ENCODE measurements at regions not wholly inside any gene's neighbourhood (a gene's known extent, or its start where the extent isn't known, plus 50 kb on each side); places are given as distances from the start of the nearest gene placed in this dataset.

GRCh38 chr3:150064971-150065370, 94.3 kb upstream of the PFN2 start:
- H2AFZ ChIP-seq, result no peak overlapping the region
- 88 to 100% methylated on average over 2 of the region's 2 CpGs for WGBS, 2 experiments (ENCODE audit: low coverage in 1 of 2, low lambda C conversion rate in 2 of 2, missing lambda C conversion rate in 2 of 2)
- no peak overlapping the region for H3K9ac ChIP-seq
- no peaks in the 10 kb centered on the region for H3K27me3 ChIP-seq (replicated peaks; ENCODE audit: insufficient read depth)
- TF ChIP-seq EZH2phosphoT487 (IDR thresholded peaks at IDR 0.05; ENCODE audit: insufficient read depth, low read depth), result no peak
- TF ChIP-seq EZH2 (IDR thresholded peaks at IDR 0.05; ENCODE audit: insufficient read depth, poor library complexity, severe bottlenecking), result no peak
- H4K20me1 ChIP-seq (ENCODE audit: insufficient read depth), result no peaks in the 10 kb centered on the region
- H3K9me2 ChIP-seq (ENCODE audit: insufficient read depth), result no peaks in the 10 kb centered on the region
- H3K4me3 ChIP-seq, result no peak overlapping the region
- no peak overlapping the region for H3K27ac ChIP-seq
- no peak for DNase-seq
- no peaks in the 10 kb centered on the region for H3K36me3 ChIP-seq (ENCODE audit: low read depth)
- no peak overlapping the region for H3K4me2 ChIP-seq (ENCODE audit: unreplicated experiment)
- in situ Hi-C loops (cut with MboI), result no loop called here
- H3K4me1 ChIP-seq (ENCODE audit: insufficient read depth), result 0 out of 2 replicates have a peak, but pooled peaks cover 9% of the 10 kb centered on the region
- H3K9me3 ChIP-seq (ENCODE audit: low read depth), result no peaks in the 10 kb centered on the region
- no peaks in the 10 kb centered on the region for H3K79me2 ChIP-seq (ENCODE audit: insufficient read depth)
- H3F3A ChIP-seq (ENCODE audit: insufficient read depth), result peaks cover 11% of the 10 kb centered on the region

- in situ Hi-C loops (cut with MboI), result no loop called here
- Histone ChIP-seq H2AFZ (peak overlapping the region; percentile 86; the same call in 1 of the 2 replicates), H3K27ac (no peak overlapping the region), H4K20me1 (ENCODE audit: insufficient read depth) (no peaks in the 10 kb centered on the region), H3K36me3 (ENCODE audit: low read depth) (no peaks in the 10 kb centered on the region), H3K9me2 (ENCODE audit: insufficient read depth) (no peaks in the 10 kb centered on the region), H3K4me2 (ENCODE audit: unreplicated experiment) (no peak overlapping the region), H3K79me2 (ENCODE audit: insufficient read depth) (no peaks in the 10 kb centered on the region), H3K27me3 (replicated peaks; ENCODE audit: insufficient read depth) (no peaks in the 10 kb centered on the region), H3K9ac (no peak overlapping the region), H3K4me3 (no peak overlapping the region), H3K4me1 (ENCODE audit: insufficient read depth) (0 out of 2 replicates have a peak, but pooled peaks cover 9% of the 10 kb centered on the region), H3K9me3 (ENCODE audit: low read depth) (no peaks in the 10 kb centered on the region), H3F3A (ENCODE audit: insufficient read depth) (peaks cover 11% of the 10 kb centered on the region)
- no peak for DNase-seq
- TF ChIP-seq EZH2phosphoT487 (IDR thresholded peaks at IDR 0.05; ENCODE audit: insufficient read depth, low read depth) (no peak), EZH2 (IDR thresholded peaks at IDR 0.05; ENCODE audit: insufficient read depth, poor library complexity, severe bottlenecking) (no peak)
- WGBS, 2 experiments (ENCODE audit: low coverage in 1 of 2, low lambda C conversion rate in 2 of 2, missing lambda C conversion rate in 2 of 2), result 83 to 95% methylated on average over 1 of the region's 1 CpG
These were observed 92.5 kb upstream of the PFN2 start for GRCh38 chr3:150063237-150063636.

GRCh38 chr3:150062492-150062891, 91.8 kb upstream of the PFN2 start:
- no peaks in the 10 kb centered on the region for H3K9me2 ChIP-seq (ENCODE audit: insufficient read depth)
- DNase-seq, result peak; percentile 76
- H3K4me3 ChIP-seq, result peak overlapping the region; percentile 61
- peaks cover 11% of the 10 kb centered on the region for H3F3A ChIP-seq (ENCODE audit: insufficient read depth)
- 0 out of 2 replicates have a peak, but pooled peaks cover 9% of the 10 kb centered on the region for H3K4me1 ChIP-seq (ENCODE audit: insufficient read depth)
- peak overlapping the region; percentile 82 for H3K4me2 ChIP-seq (ENCODE audit: unreplicated experiment)
- H3K27ac ChIP-seq, result peak overlapping the region; percentile 57
- no peaks in the 10 kb centered on the region for H3K36me3 ChIP-seq (ENCODE audit: low read depth)
- no peaks in the 10 kb centered on the region for H3K79me2 ChIP-seq (ENCODE audit: insufficient read depth)
- H3K9ac ChIP-seq, result peak overlapping the region; percentile 62
- H2AFZ ChIP-seq, result peak overlapping the region; percentile 86
- no peaks in the 10 kb centered on the region for H4K20me1 ChIP-seq (ENCODE audit: insufficient read depth)
- 2 to 5% methylated on average over 6 of the region's 6 CpGs for WGBS, 2 experiments (ENCODE audit: low coverage in 1 of 2, low lambda C conversion rate in 2 of 2, missing lambda C conversion rate in 2 of 2)
- H3K9me3 ChIP-seq (ENCODE audit: low read depth), result no peaks in the 10 kb centered on the region
- H3K27me3 ChIP-seq (replicated peaks; ENCODE audit: insufficient read depth), result no peaks in the 10 kb centered on the region
- in situ Hi-C loops (cut with MboI), result no loop called here
- TF ChIP-seq EZH2 (IDR thresholded peaks at IDR 0.05; ENCODE audit: insufficient read depth, poor library complexity, severe bottlenecking) (no peak), EZH2phosphoT487 (IDR thresholded peaks at IDR 0.05; ENCODE audit: insufficient read depth, low read depth) (no peak)

- Histone ChIP-seq H3K27me3 (replicated peaks; ENCODE audit: insufficient read depth) (no peaks in the 10 kb centered on the region), H3K4me2 (ENCODE audit: unreplicated experiment) (no peak overlapping the region), H3K36me3 (ENCODE audit: low read depth) (no peaks in the 10 kb centered on the region), H3F3A (ENCODE audit: insufficient read depth) (peaks cover 11% of the 10 kb centered on the region), H3K4me3 (no peak overlapping the region), H3K9ac (no peak overlapping the region), H4K20me1 (ENCODE audit: insufficient read depth) (no peaks in the 10 kb centered on the region), H2AFZ (no peak overlapping the region), H3K4me1 (ENCODE audit: insufficient read depth) (0 out of 2 replicates have a peak, but pooled peaks cover 9% of the 10 kb centered on the region), H3K79me2 (ENCODE audit: insufficient read depth) (no peaks in the 10 kb centered on the region), H3K9me3 (ENCODE audit: low read depth) (no peaks in the 10 kb centered on the region), H3K27ac (no peak overlapping the region), H3K9me2 (ENCODE audit: insufficient read depth) (no peaks in the 10 kb centered on the region)
- WGBS, 2 experiments (ENCODE audit: low coverage in 1 of 2, low lambda C conversion rate in 2 of 2, missing lambda C conversion rate in 2 of 2), result 57 to 60% methylated on average over 4 of the region's 4 CpGs
- in situ Hi-C loops (cut with MboI), result no loop called here
- TF ChIP-seq EZH2phosphoT487 (IDR thresholded peaks at IDR 0.05; ENCODE audit: insufficient read depth, low read depth) (no peak), EZH2 (IDR thresholded peaks at IDR 0.05; ENCODE audit: insufficient read depth, poor library complexity, severe bottlenecking) (no peak)
- DNase-seq, result no peak
These were observed 90.8 kb upstream of the PFN2 start for GRCh38 chr3:150061288-150062024.
